Left colon (tissue), 2 donors: ENCODE measurements at regions not wholly inside any gene's neighbourhood (a gene's known extent, or its start where the extent isn't known, plus 50 kb on each side); places are given as distances from the start of the nearest gene placed in this dataset.

ENCODE experiments used
- ATAC-seq: fragments of 200-7000 bp; cut with Tn5 transposase; one replicate; pipeline ENCODE4 v1.9.1; 2020; ENCODE audit warnings: mild to moderate bottlenecking, moderate library complexity
- DNase-seq, 2 donors: peaks; one replicate each; pipeline ENCODE4 v3.0.0-alpha.2; 2020
- intact Hi-C, 2 donors: fragments of 100-400 bp; cut with DNase I in 1 of 2; cut with micrococcal nuclease in 1 of 2; formaldehyde crosslinking; loops; one replicate each; pipeline versions ENCODE4 v1.11.2 to v1.14.0; 2022; cut with DNase I, micrococcal nuclease
- donor health status: DM: no; HTN: no; CAD: no.
- donor health status: DM: yes; HTN: yes; CAD: no.

GRCh38 chr15:81530271-81530691 lies 156.3 kb upstream of the TMC3 start:
- ATAC-seq (no peak), DNase-seq (no peak)
- intact Hi-C loops, result no loop called here

GRCh38 chr15:81529481-81529880 lies 155.5 kb upstream of the TMC3 start:
- intact Hi-C loops, result no loop called here
- no peak for ATAC-seq
- DNase-seq, result no peak

GRCh38 chr15:81526029-81526428 lies 152.0 kb upstream of the TMC3 start:
- ATAC-seq (no peak), DNase-seq (no peak)
- intact Hi-C loops, result no loop called here

- no peak for ATAC-seq
- no peak for DNase-seq
- intact Hi-C loops, result no loop called here
These were observed 150.5 kb upstream of the TMC3 start for GRCh38 chr15:81524496-81524895.

- DNase-seq (no peak), ATAC-seq (no peak)
- intact Hi-C loops, result no loop called here
These were observed 149.9 kb upstream of the TMC3 start for GRCh38 chr15:81523867-81524266.

- ATAC-seq (no peak), DNase-seq (no peak)
- intact Hi-C loops, result no loop called here
These were observed 146.5 kb upstream of the TMC3 start for GRCh38 chr15:81520480-81520879.

GRCh38 chr15:81516461-81516860 lies 142.4 kb upstream of the TMC3 start:
- no peak for ATAC-seq
- no peak for DNase-seq
- intact Hi-C loops, result no loop called here

- ATAC-seq, result no peak
- no peak for DNase-seq
- intact Hi-C loops, result no loop called here
These were observed 142.0 kb upstream of the TMC3 start for GRCh38 chr15:81516012-81516411.

GRCh38 chr15:81514725-81515124 lies 140.7 kb upstream of the TMC3 start:
- ATAC-seq (no peak), DNase-seq (no peak)
- intact Hi-C loops, result no loop called here

- no peak for ATAC-seq
- intact Hi-C loops, result no loop called here
These were observed 137.1 kb upstream of the TMC3 start for GRCh38 chr15:81511138-81511537.

GRCh38 chr15:81507831-81508230 lies 133.8 kb upstream of the TMC3 start:
- intact Hi-C loops, result loop anchor here in 1 of 2 donors (10.0 kb wide), 1 partner anchor 427 kb away; no protein-coding TSS in a partner anchor
- DNase-seq (no peak), ATAC-seq (no peak)

More at GRCh38 chr15:81511138-81511537, 137.1 kb upstream of the TMC3 start:
- no peak for DNase-seq

GRCh38 chr15:81506936-81507335 lies 132.9 kb upstream of the TMC3 start:
- intact Hi-C loops, result loop anchor here in 1 of 2 donors (10.0 kb wide), 1 partner anchor 428 kb away; no protein-coding TSS in a partner anchor
- ATAC-seq (no peak), DNase-seq (no peak)

GRCh38 chr15:81506071-81506470 lies 132.1 kb upstream of the TMC3 start:
- DNase-seq, result no peak
- ATAC-seq, result no peak
- intact Hi-C loops, result loop anchor here in 1 of 2 donors (10.0 kb wide), 1 partner anchor 429 kb away; no protein-coding TSS in a partner anchor

- DNase-seq (no peak), ATAC-seq (no peak)
These were observed 130.3 kb upstream of the TMC3 start for GRCh38 chr15:81504170-81504905.

GRCh38 chr15:81502439-81502838 lies 128.4 kb upstream of the TMC3 start:
- no peak for ATAC-seq
- DNase-seq, result no peak
- intact Hi-C loops, result loop anchor here in 1 of 2 donors (10.0 kb wide), 1 partner anchor 432 kb away; no protein-coding TSS in a partner anchor

More at GRCh38 chr15:81504170-81504905, 130.3 kb upstream of the TMC3 start:
- intact Hi-C loops, result loop anchor here in 1 of 2 donors (10.0 kb wide), 1 partner anchor 430 kb away; no protein-coding TSS in a partner anchor

GRCh38 chr15:81500081-81500480 lies 126.1 kb upstream of the TMC3 start:
- ATAC-seq (no peak), DNase-seq (no peak)
- intact Hi-C loops, result loop anchor here in 1 of 2 donors (10.0 kb wide), 1 partner anchor 435 kb away; no protein-coding TSS in a partner anchor

- DNase-seq (no peak), ATAC-seq (no peak)
- intact Hi-C loops, result no loop called here
These were observed 124.3 kb upstream of the TMC3 start for GRCh38 chr15:81498294-81498693.

- intact Hi-C loops, result no loop called here
- DNase-seq, result no peak
- no peak for ATAC-seq
These were observed 123.2 kb upstream of the TMC3 start for GRCh38 chr15:81497238-81497637.

- no peak for DNase-seq
- ATAC-seq, result no peak
- intact Hi-C loops, result no loop called here
These were observed 121.9 kb upstream of the TMC3 start for GRCh38 chr15:81495780-81496467.
